Endothelial cell (in vitro differentiated cells): ENCODE measurements at regions not wholly inside any gene's neighbourhood (a gene's known extent, or its start where the extent isn't known, plus 50 kb on each side); places are given as distances from the start of the nearest gene placed in this dataset.

Source experiments
- DNase-seq: peaks from one replicate; pipeline ENCODE4 v3.0.0; 2021; ENCODE audit warnings: low spot score
- H3K27ac Mint-ChIP-seq: one replicate; pipeline ENCODE4 v1.8.0; 2021; ENCODE audit warnings: mixed read lengths, inconsistent platforms; ENCODE audit not compliant: unreplicated experiment
- H3K27me3 Mint-ChIP-seq: one replicate; pipeline ENCODE4 v1.8.0; 2021; ENCODE audit warnings: mild to moderate bottlenecking, moderate library complexity, mixed read lengths, inconsistent platforms; ENCODE audit not compliant: unreplicated experiment
- H3K36me3 Mint-ChIP-seq: one replicate; pipeline ENCODE4 v1.8.0; 2021; ENCODE audit warnings: mild to moderate bottlenecking, low read depth, mixed read lengths, inconsistent platforms; ENCODE audit not compliant: unreplicated experiment
- H3K4me1 Mint-ChIP-seq: one replicate; pipeline ENCODE4 v1.8.0; 2021; ENCODE audit warnings: mild to moderate bottlenecking, mixed read lengths, inconsistent platforms; ENCODE audit not compliant: unreplicated experiment
- H3K4me3 Mint-ChIP-seq: one replicate; pipeline ENCODE4 v1.8.0; 2021; ENCODE audit warnings: mild to moderate bottlenecking, mixed read lengths, inconsistent platforms; ENCODE audit not compliant: unreplicated experiment
- H3K9me3 Mint-ChIP-seq: one replicate; pipeline ENCODE4 v1.8.0; 2021; ENCODE audit warnings: mixed read lengths, inconsistent platforms; ENCODE audit not compliant: unreplicated experiment
- CTCF ChIP-seq: fragments of 200-600 bp; sonication (generic); IDR thresholded peaks from one replicate; pipeline ENCODE4 v1.5.0; 2021; ENCODE audit warnings: antibody characterized with exemption; ENCODE audit not compliant: unreplicated experiment

DNA sequence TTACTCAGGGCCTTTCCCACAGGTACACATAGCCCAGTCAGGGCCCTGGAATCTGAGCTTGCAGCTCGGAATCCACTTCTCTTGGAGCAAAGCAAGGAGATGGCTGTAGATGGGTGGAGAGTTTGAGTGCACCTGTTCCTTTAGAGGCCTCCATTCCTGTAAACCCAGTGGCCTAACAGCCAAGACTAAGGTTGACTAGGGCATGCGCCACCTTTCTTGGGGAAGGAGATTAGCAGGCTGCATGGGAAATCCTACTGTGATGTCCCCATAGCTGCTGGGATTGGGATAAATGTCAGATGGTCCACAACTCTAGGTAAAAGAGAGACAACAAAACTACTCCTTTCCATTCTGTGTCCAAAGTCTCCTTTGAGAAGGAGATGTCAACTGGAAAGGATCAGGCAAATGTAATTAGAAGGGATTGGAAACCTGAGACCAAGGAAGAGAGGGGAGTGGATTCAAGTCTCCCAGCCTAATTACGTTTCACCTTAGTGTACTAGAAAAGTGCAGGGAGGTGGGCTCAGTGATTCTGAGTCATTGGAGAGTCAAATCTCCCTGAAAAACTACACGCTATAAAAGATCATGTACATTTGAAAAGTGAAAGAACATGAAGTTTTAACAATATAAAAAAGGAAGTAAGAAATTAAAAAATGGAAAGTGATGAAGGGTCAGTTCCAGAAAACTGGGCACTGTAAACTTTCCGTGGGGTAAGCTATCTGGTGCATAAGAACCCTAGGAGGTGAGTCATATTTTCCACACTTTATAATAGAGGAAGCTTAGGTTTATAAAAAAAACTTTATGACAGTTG is 104.2 kb downstream of the SEC61B start:
- no peak overlapping the region for H3K27ac Mint-ChIP-seq
- H3K27me3 Mint-ChIP-seq = peaks cover 3% of the 10 kb centered on the region
- no peaks in the 10 kb centered on the region for H3K9me3 Mint-ChIP-seq
- H3K4me1 Mint-ChIP-seq = peaks cover 3% of the 10 kb centered on the region
- no peak overlapping the region for H3K4me3 Mint-ChIP-seq
- no peak for DNase-seq
- no peaks in the 10 kb centered on the region for H3K36me3 Mint-ChIP-seq
- TF ChIP-seq CTCF = no peak

- Mint-ChIP-seq H3K36me3 (no peaks in the 10 kb centered on the region), H3K27me3 (peaks cover 3% of the 10 kb centered on the region), H3K4me3 (no peak overlapping the region), H3K4me1 (peaks cover 3% of the 10 kb centered on the region), H3K27ac (no peak overlapping the region), H3K9me3 (no peaks in the 10 kb centered on the region)
- no peak for DNase-seq
- TF ChIP-seq CTCF = no peak
These were observed 104.8 kb downstream of the SEC61B start for GRCh38 chr9:99326917-99327189.

DNA sequence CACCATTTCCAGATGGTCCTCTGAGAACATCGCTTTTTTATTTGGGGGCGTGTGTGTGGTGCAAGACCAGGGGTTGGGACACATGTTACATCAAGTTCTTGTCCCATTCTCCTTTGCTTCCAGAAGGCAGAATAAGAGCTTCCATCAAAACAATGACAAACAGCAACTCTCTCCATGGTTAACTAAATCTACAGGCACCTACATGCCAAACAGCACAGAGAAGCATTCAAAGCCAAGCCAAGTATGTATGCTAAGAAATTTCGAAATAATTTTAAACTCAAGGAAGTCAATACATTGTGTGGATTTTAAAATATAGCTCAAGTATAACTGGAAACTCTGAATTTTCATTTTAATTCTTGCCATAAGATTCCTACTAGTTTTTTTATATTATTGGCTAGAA is 105.6 kb downstream of the SEC61B start:
- TF ChIP-seq CTCF = no peak
- no peaks in the 10 kb centered on the region for H3K9me3 Mint-ChIP-seq
- no peak overlapping the region for H3K27ac Mint-ChIP-seq
- peaks cover 3% of the 10 kb centered on the region for H3K4me1 Mint-ChIP-seq
- no peak overlapping the region for H3K4me3 Mint-ChIP-seq
- H3K27me3 Mint-ChIP-seq = peaks cover 3% of the 10 kb centered on the region
- DNase-seq = no peak
- H3K36me3 Mint-ChIP-seq = no peaks in the 10 kb centered on the region

DNA sequence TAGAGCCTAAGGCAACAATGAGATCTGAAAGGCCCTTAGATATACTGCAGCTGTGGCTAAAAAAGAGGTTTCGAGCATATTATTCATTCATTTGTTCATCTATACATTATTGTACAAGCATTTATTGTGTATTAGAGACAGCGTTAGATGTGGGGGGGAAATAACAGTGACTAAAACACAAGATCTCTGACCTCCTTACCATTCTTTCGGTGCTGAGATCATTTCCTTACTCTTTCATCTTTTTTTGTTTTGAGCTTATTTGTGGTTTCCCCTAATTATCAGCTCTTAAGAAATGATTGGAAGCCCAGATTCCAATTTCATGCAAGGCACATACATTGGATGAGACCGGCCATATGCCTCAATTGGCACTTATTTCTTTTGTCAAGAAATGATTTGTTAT is 113.2 kb downstream of the SEC61B start:
- H3K4me3 Mint-ChIP-seq = no peak overlapping the region
- H3K36me3 Mint-ChIP-seq = no peaks in the 10 kb centered on the region
- H3K27ac Mint-ChIP-seq = no peak overlapping the region
- no peaks in the 10 kb centered on the region for H3K9me3 Mint-ChIP-seq
- no peak for TF ChIP-seq CTCF
- peaks cover 7% of the 10 kb centered on the region for H3K4me1 Mint-ChIP-seq
- no peak for DNase-seq
- H3K27me3 Mint-ChIP-seq = peaks cover 6% of the 10 kb centered on the region

GRCh38 chr9:99336005-99336404 is 113.9 kb downstream of the SEC61B start:
- Mint-ChIP-seq H3K27ac (no peak overlapping the region), H3K36me3 (no peaks in the 10 kb centered on the region), H3K9me3 (no peaks in the 10 kb centered on the region), H3K4me1 (peaks cover 11% of the 10 kb centered on the region), H3K4me3 (no peak overlapping the region), H3K27me3 (peaks cover 7% of the 10 kb centered on the region)
- DNase-seq = no peak
- TF ChIP-seq CTCF = no peak
